ENCODE measurements at regions not wholly inside any gene's neighbourhood (a gene's known extent, or its start where the extent isn't known, plus 50 kb on each side); places are given as distances from the start of the nearest gene placed in this dataset.
A peak's percentile ranks its signal among the peaks of the same experiment; 100 is the strongest.
"Not testable (repeated sequence)": the region's sequence is repeated elsewhere in the genome, so short reads cannot be mapped to it uniquely, and the experiment has no call there.

GRCh38 chr3:187494056-187494455 is 125.9 kb downstream of the RTP4 start:
- DNase-seq; intact Hi-C loops (cut with DNase I); ATAC-seq (ENCODE audit: poor library complexity): not testable (repeated sequence)

- intact Hi-C loops (cut with DNase I): no loop called here
- no peak for DNase-seq
- ATAC-seq (ENCODE audit: poor library complexity): no peak
These were observed 123.2 kb downstream of the RTP4 start for GRCh38 chr3:187491371-187491770.

- DNase-seq (no peak), ATAC-seq (ENCODE audit: poor library complexity) (no peak)
- intact Hi-C loops (cut with DNase I): no loop called here
These were observed 122.2 kb downstream of the RTP4 start for GRCh38 chr3:187490366-187490765.

GRCh38 chr3:187484547-187485295 is 116.5 kb downstream of the RTP4 start:
- DNase-seq (no peak), ATAC-seq (ENCODE audit: poor library complexity) (no peak)
- intact Hi-C loops (cut with DNase I): no loop called here

- intact Hi-C loops (cut with DNase I): no loop called here
- no peak for ATAC-seq (ENCODE audit: poor library complexity)
- DNase-seq: no peak
These were observed 113.2 kb downstream of the RTP4 start for GRCh38 chr3:187481426-187481825.

- DNase-seq; intact Hi-C loops (cut with DNase I); ATAC-seq (ENCODE audit: poor library complexity): not testable (repeated sequence)
These were observed 107.4 kb downstream of the RTP4 start for GRCh38 chr3:187475613-187476012.

GRCh38 chr3:187473778-187474406 is 105.7 kb downstream of the RTP4 start:
- ATAC-seq (ENCODE audit: poor library complexity): no peak

GRCh38 chr3:187466306-187466705 is 98.1 kb downstream of the RTP4 start:
- intact Hi-C loops (cut with DNase I); DNase-seq; ATAC-seq (ENCODE audit: poor library complexity): not testable (repeated sequence)

More at GRCh38 chr3:187473778-187474406, 105.7 kb downstream of the RTP4 start:
- intact Hi-C loops (cut with DNase I): no loop called here
- no peak for DNase-seq

GRCh38 chr3:187465503-187465902 is 97.3 kb downstream of the RTP4 start:
- ATAC-seq (ENCODE audit: poor library complexity) (no peak), DNase-seq (no peak)
- intact Hi-C loops (cut with DNase I): no loop called here

GRCh38 chr3:187464682-187465081 is 96.5 kb downstream of the RTP4 start:
- intact Hi-C loops (cut with DNase I): no loop called here
- no peak for ATAC-seq (ENCODE audit: poor library complexity)

GRCh38 chr3:187458921-187459320 is 90.7 kb downstream of the RTP4 start:
- DNase-seq (no peak), ATAC-seq (ENCODE audit: poor library complexity) (no peak)
- intact Hi-C loops (cut with DNase I): no loop called here

More at GRCh38 chr3:187464682-187465081, 96.5 kb downstream of the RTP4 start:
- DNase-seq: no peak

GRCh38 chr3:187458383-187458782 is 90.2 kb downstream of the RTP4 start:
- ATAC-seq (ENCODE audit: poor library complexity) (no peak), DNase-seq (no peak)
- intact Hi-C loops (cut with DNase I): no loop called here

- DNase-seq (peak; percentile 74), ATAC-seq (ENCODE audit: poor library complexity) (peak; percentile 68)
- intact Hi-C loops (cut with DNase I): no loop called here
These were observed 88.1 kb downstream of the RTP4 start for GRCh38 chr3:187456250-187456649.

- intact Hi-C loops (cut with DNase I): no loop called here
- DNase-seq: no peak
- ATAC-seq (ENCODE audit: poor library complexity): no peak
These were observed 86.1 kb downstream of the RTP4 start for GRCh38 chr3:187454085-187454815.

GRCh38 chr3:187450431-187451190 is 82.4 kb downstream of the RTP4 start:
- no peak for DNase-seq
- ATAC-seq (ENCODE audit: poor library complexity): no peak
- intact Hi-C loops (cut with DNase I): no loop called here

GRCh38 chr3:187448674-187449073 is 80.5 kb downstream of the RTP4 start:
- ATAC-seq (ENCODE audit: poor library complexity) (no peak), DNase-seq (no peak)
- intact Hi-C loops (cut with DNase I): no loop called here

GRCh38 chr3:187447737-187448136 is 79.6 kb downstream of the RTP4 start:
- intact Hi-C loops (cut with DNase I): no loop called here
- DNase-seq (no peak), ATAC-seq (ENCODE audit: poor library complexity) (no peak)

- no peak for ATAC-seq (ENCODE audit: poor library complexity)
- DNase-seq: no peak
- intact Hi-C loops (cut with DNase I): no loop called here
These were observed 77.2 kb downstream of the RTP4 start for GRCh38 chr3:187445356-187445755.

- DNase-seq (no peak), ATAC-seq (ENCODE audit: poor library complexity) (no peak)
- intact Hi-C loops (cut with DNase I): no loop called here
These were observed 66.3 kb downstream of the RTP4 start for GRCh38 chr3:187434524-187434923.
